ENCODE measurements at regions not wholly inside any gene's neighbourhood (a gene's known extent, or its start where the extent isn't known, plus 50 kb on each side); places are given as distances from the start of the nearest gene placed in this dataset.

DNA sequence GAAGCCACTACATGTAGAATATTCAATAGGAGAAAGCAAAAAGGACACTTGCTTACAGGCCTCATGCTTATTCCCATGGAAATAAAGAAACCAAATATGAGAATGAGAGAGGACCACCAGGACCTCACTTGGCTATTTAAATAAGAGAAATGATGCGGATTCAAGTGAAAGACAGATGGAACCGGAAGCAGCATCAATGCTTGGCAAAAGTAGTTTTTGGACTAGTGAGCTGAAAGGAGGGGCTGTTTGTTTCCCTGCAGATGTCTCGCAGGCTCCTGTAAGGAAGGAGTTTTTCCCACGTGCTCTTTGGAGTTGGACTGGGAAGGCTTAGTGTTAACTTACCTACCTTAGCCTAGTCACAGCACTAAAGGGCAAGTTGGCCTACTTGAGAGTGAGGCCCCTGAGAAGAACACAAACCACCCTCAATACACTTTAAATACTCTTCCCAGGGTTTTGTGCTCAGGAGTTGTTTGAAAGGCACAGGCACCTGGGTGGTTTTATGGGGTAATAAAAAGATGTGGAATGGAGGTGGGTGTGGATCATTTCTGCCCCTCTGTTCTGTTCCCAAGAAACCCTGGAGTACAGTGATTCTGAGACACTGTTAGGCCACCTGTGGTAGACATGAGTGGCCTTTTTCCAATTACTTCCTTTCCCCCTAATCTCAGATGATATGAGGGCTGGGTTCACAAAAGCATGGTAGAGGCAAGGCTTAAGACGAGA is 113.3 kb upstream of the C1GALT1C1 start:
- H3K23me2 ChIP-seq (ENCODE audit: insufficient read length, low read depth, low read length, poor library complexity, severe bottlenecking): no peaks in the 10 kb centered on the region
- H4K5ac ChIP-seq (ENCODE audit: insufficient read length, low read depth, low read length): no peak overlapping the region
- Mint-ChIP-seq H3K27ac (no peak overlapping the region), H3K27me3 (ENCODE audit: low read depth) (peaks cover 26% of the 10 kb centered on the region), H3K36me3 (ENCODE audit: insufficient read depth in 1 of 3, low read depth in 3 of 3) (peaks cover 0 to 7% (median 2%) of the 10 kb centered on the region in 3 experiments; a peak in 4 of 7 replicates), H3K4me1 (peaks cover 18 to 26% of the 10 kb centered on the region in 2 experiments), H3K9me3 (peaks cover 67 to 74% of the 10 kb centered on the region in 2 experiments), H3K4me3 (no peak overlapping the region)
- no peak for DNase-seq
- H3K9ac ChIP-seq (ENCODE audit: extremely low read depth, insufficient read length, low read length): no peak overlapping the region
- H2AK5ac ChIP-seq (ENCODE audit: insufficient read length, low read length): no peak overlapping the region
- no peak overlapping the region for H2BK12ac ChIP-seq (ENCODE audit: insufficient read length, low read depth, low read length)
- H3K27me3 ChIP-seq (ENCODE audit: insufficient read depth, low read length): no peaks in the 10 kb centered on the region
- H4K91ac ChIP-seq (ENCODE audit: insufficient read length, low read depth, low read length): no peak overlapping the region
- H4K20me1 ChIP-seq (ENCODE audit: control insufficient read depth, insufficient read depth, insufficient read length): no peaks in the 10 kb centered on the region
- H3K56ac ChIP-seq (ENCODE audit: insufficient read length, low read depth, low read length): no peak overlapping the region
- no peak overlapping the region for H3T11ph ChIP-seq (ENCODE audit: low read length)
- no peak overlapping the region for H3K4ac ChIP-seq (ENCODE audit: low read depth, low read length)
- H2BK15ac ChIP-seq (ENCODE audit: low read depth, low read length): no peak overlapping the region
- H3K23ac ChIP-seq (ENCODE audit: insufficient read length, low read depth, low read length): no peak overlapping the region
- no peak overlapping the region for H3K4me2 ChIP-seq (ENCODE audit: insufficient read depth, insufficient read length, low read length)
- H3K79me2 ChIP-seq (ENCODE audit: insufficient read depth, low read length): no peaks in the 10 kb centered on the region
- H2AFZ ChIP-seq (ENCODE audit: low read length): no peak overlapping the region
- no peak overlapping the region for H2BK20ac ChIP-seq (ENCODE audit: low read depth, low read length, poor library complexity, severe bottlenecking)
- H2BK5ac ChIP-seq (ENCODE audit: insufficient read length, low read length): no peak overlapping the region
- H4K8ac ChIP-seq (replicated peaks; ENCODE audit: insufficient read length, low read depth, low read length): no peak overlapping the region
- no peak overlapping the region for H2BK120ac ChIP-seq (ENCODE audit: low read depth, low read length, poor library complexity, severe bottlenecking)
- TF ChIP-seq, protein P1, sequence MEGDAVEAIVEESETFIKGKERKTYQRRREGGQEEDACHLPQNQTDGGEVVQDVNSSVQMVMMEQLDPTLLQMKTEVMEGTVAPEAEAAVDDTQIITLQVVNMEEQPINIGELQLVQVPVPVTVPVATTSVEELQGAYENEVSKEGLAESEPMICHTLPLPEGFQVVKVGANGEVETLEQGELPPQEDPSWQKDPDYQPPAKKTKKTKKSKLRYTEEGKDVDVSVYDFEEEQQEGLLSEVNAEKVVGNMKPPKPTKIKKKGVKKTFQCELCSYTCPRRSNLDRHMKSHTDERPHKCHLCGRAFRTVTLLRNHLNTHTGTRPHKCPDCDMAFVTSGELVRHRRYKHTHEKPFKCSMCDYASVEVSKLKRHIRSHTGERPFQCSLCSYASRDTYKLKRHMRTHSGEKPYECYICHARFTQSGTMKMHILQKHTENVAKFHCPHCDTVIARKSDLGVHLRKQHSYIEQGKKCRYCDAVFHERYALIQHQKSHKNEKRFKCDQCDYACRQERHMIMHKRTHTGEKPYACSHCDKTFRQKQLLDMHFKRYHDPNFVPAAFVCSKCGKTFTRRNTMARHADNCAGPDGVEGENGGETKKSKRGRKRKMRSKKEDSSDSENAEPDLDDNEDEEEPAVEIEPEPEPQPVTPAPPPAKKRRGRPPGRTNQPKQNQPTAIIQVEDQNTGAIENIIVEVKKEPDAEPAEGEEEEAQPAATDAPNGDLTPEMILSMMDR (conservative IDR thresholded peaks at IDR 0.05): no peak
- no peak overlapping the region for H3K27ac ChIP-seq (ENCODE audit: insufficient read length, low read depth, low read length)
- peaks cover 19% of the 10 kb centered on the region for H3K9me3 ChIP-seq (ENCODE audit: control insufficient read depth, low read depth, low read length)
- no peaks in the 10 kb centered on the region for H3K4me1 ChIP-seq (ENCODE audit: insufficient read depth, low read length)
- H3K18ac ChIP-seq (ENCODE audit: insufficient read length, low read depth, low read length): no peak overlapping the region
- no peak overlapping the region for H3K14ac ChIP-seq (ENCODE audit: insufficient read depth, low read length)
- no CpG with 5 or more reads among the region's 5 CpGs for WGBS (ENCODE audit: extremely low coverage, insufficient read length, low lambda C conversion rate)
- H3K79me1 ChIP-seq (ENCODE audit: insufficient read depth, low read depth, low read length, poor library complexity, severe bottlenecking): no peaks in the 10 kb centered on the region
